IMR-90 (cell line): ENCODE measurements at regions not wholly inside any gene's neighbourhood (a gene's known extent, or its start where the extent isn't known, plus 50 kb on each side); places are given as distances from the start of the nearest gene placed in this dataset.

Experiments
- ATAC-seq: fragments of 200-7000 bp; cut with Tn5 transposase; 2 replicates; pipeline ENCODE4 v1.9.1; 2020; ENCODE audit warnings: low read depth, mild to moderate bottlenecking, moderate library complexity
- BruUV-seq: library from RNA; stranded (reverse); fragments of 400-500 nt; replicated peaks from 2 replicates; lab custom pipeline; 2021; lab: Mats Ljungman, UMichigan
- CTCF ChIA-PET: fragments of 300-600 bp; formaldehyde crosslinking; extraction: SDS; loops from one replicate; lab custom pipeline; 2021; ENCODE audit warnings: antibody characterized with exemption; lab: Yijun Ruan, JAX
- POLR2A ChIA-PET: fragments of 300-600 bp; sonication (Branson Sonifier 250); formaldehyde crosslinking; loops from one replicate; lab custom pipeline; 2022; ENCODE audit warnings: antibody characterized with exemption; ENCODE audit not compliant: unreplicated experiment; lab: Charles Lee
- DNase-seq: peaks from one replicate; pipeline ENCODE4 v3.0.0; 2013
- H2AFZ ChIP-seq: replicated peaks from 2 replicates; pipeline ENCODE3; 2013; ENCODE audit warnings: low read length, mild to moderate bottlenecking; ENCODE audit not compliant: poor library complexity
- H2AK5ac ChIP-seq: 2 replicates; pipeline ENCODE4 v1.6.1; 2013; ENCODE audit warnings: low read depth, low read length, inconsistent platforms
- H2AK9ac ChIP-seq: replicated peaks from 2 replicates; pipeline ENCODE3; 2013; ENCODE audit warnings: mild to moderate bottlenecking, low read depth, low read length, moderate library complexity; ENCODE audit not compliant: poor library complexity
- H2BK120ac ChIP-seq: 2 replicates; pipeline ENCODE4 v1.6.1; 2013; ENCODE audit warnings: low read depth, low read length, inconsistent platforms
- H2BK15ac ChIP-seq: 3 replicates; pipeline ENCODE4 v1.6.1; 2013; ENCODE audit warnings: low read depth, low read length, inconsistent platforms
- H2BK20ac ChIP-seq: 2 replicates; pipeline ENCODE4 v1.6.1; 2013; ENCODE audit warnings: low read depth, mild to moderate bottlenecking, inconsistent platforms, low read length, moderate library complexity
- H2BK5ac ChIP-seq: 2 replicates; pipeline ENCODE4 v1.6.1; 2013; ENCODE audit warnings: mild to moderate bottlenecking, low read depth, low read length, inconsistent platforms; ENCODE audit not compliant: poor library complexity, severe bottlenecking
- H3K14ac ChIP-seq: replicated peaks from 2 replicates; pipeline ENCODE4 v1.6.1; 2013; ENCODE audit warnings: low read depth, low read length, inconsistent platforms
- H3K18ac ChIP-seq: 2 replicates; pipeline ENCODE4 v1.6.1; 2013; ENCODE audit warnings: low read depth, low read length, control low read depth
- H3K23ac ChIP-seq: 2 replicates; pipeline ENCODE4 v1.6.1; 2013; ENCODE audit warnings: low read depth, low read length, inconsistent platforms
- H3K27ac ChIP-seq: 2 replicates; pipeline ENCODE4 v1.5.1; 2013; ENCODE audit warnings: mild to moderate bottlenecking, control low read depth, low read length; ENCODE audit not compliant: insufficient read depth
- H3K27me3 ChIP-seq: 2 replicates; pipeline ENCODE4 v1.6.1; 2013; ENCODE audit warnings: low read length; ENCODE audit not compliant: control insufficient read depth, insufficient read depth
- H3K36me3 ChIP-seq: 2 replicates; pipeline ENCODE4 v1.6.1; 2013; ENCODE audit warnings: low read length, mixed read lengths; ENCODE audit not compliant: control insufficient read depth, insufficient read depth
- H3K4ac ChIP-seq: 2 replicates; pipeline ENCODE4 v1.6.1; 2013; ENCODE audit warnings: low read depth, low read length, inconsistent platforms
- H3K4me1 ChIP-seq: 2 replicates; pipeline ENCODE4 v1.6.1; 2013; ENCODE audit warnings: low read length, mixed read lengths; ENCODE audit not compliant: control insufficient read depth, insufficient read depth
- H3K4me2 ChIP-seq: 2 replicates; pipeline ENCODE4 v1.6.1; 2013; ENCODE audit warnings: low read depth, mild to moderate bottlenecking, control low read depth, low read length, moderate library complexity
- H3K4me3 ChIP-seq: 2 replicates; pipeline ENCODE4 v1.5.1; 2013; ENCODE audit warnings: low read depth, mild to moderate bottlenecking, control low read depth, low read length, moderate library complexity; ENCODE audit not compliant: insufficient read depth
- H3K56ac ChIP-seq: 2 replicates; pipeline ENCODE4 v1.6.1; 2013; ENCODE audit warnings: low read length, inconsistent platforms; ENCODE audit not compliant: insufficient read depth; ENCODE audit errors: extremely low read depth
- H3K79me1 ChIP-seq, 2 experiments: 2 replicates each; pipeline ENCODE4 v1.6.1; 2013; ENCODE audit warnings: low read length in 2 of 2, inconsistent platforms in 1 of 2, low read depth in 1 of 2
- H3K9ac ChIP-seq: 2 replicates; pipeline ENCODE4 v1.6.1; 2013; ENCODE audit warnings: low read depth, low read length, control low read depth
- H3K9me1 ChIP-seq: 2 replicates; pipeline ENCODE4 v1.6.1; 2013; ENCODE audit warnings: low read length, inconsistent platforms; ENCODE audit not compliant: insufficient read depth
- H3K9me3 ChIP-seq: 2 replicates; pipeline ENCODE4 v1.6.1; 2013; ENCODE audit warnings: low read length; ENCODE audit not compliant: control insufficient read depth, insufficient read depth
- H4K20me1 ChIP-seq: 2 replicates; pipeline ENCODE4 v1.6.1; 2013; ENCODE audit warnings: low read length, inconsistent platforms; ENCODE audit not compliant: insufficient read depth
- H4K5ac ChIP-seq: 2 replicates; pipeline ENCODE4 v1.6.1; 2013; ENCODE audit warnings: mild to moderate bottlenecking, low read depth, low read length, control low read depth
- H4K8ac ChIP-seq, 2 experiments: 2 replicates each; pipeline ENCODE4 v1.6.1; 2013; ENCODE audit warnings: low read depth in 2 of 2, low read length in 2 of 2, control low read depth in 1 of 2, inconsistent platforms in 1 of 2
- H4K91ac ChIP-seq: 2 replicates; pipeline ENCODE4 v1.6.1; 2013; ENCODE audit warnings: low read depth, low read length, inconsistent platforms; ENCODE audit not compliant: insufficient read depth
- BHLHE40 ChIP-seq: fragments of 150-350 bp; IDR thresholded peaks from 2 replicates; pipeline ENCODE4 v1.6.1; 2016; ENCODE audit warnings: mild to moderate bottlenecking, low read depth, low read length
- CEBPB ChIP-seq: IDR thresholded peaks from 2 replicates; pipeline ENCODE4 v1.6.1; 2012; ENCODE audit warnings: low read depth, low read length, improper control_type of control experiment
- CHD1 ChIP-seq: IDR thresholded peaks from 2 replicates; pipeline ENCODE4 v1.6.1; 2012; ENCODE audit warnings: low read depth, low read length, improper control_type of control experiment
- FOS ChIP-seq: fragments of 150-350 bp; IDR thresholded peaks from 2 replicates; pipeline ENCODE4 v1.6.1; 2016; ENCODE audit warnings: low read depth, low read length
- MAFK ChIP-seq: IDR thresholded peaks from 2 replicates; pipeline ENCODE4 v1.6.1; 2012; ENCODE audit warnings: low read depth, low read length, improper control_type of control experiment
- MAZ ChIP-seq: IDR thresholded peaks from 2 replicates; pipeline ENCODE4 v1.6.1; 2012; ENCODE audit warnings: low read depth, mild to moderate bottlenecking, low read length, improper control_type of control experiment, moderate library complexity, borderline replicate concordance
- MXI1 ChIP-seq: IDR thresholded peaks from 2 replicates; pipeline ENCODE4 v1.6.1; 2012; ENCODE audit warnings: low read depth, mild to moderate bottlenecking, low read length, moderate library complexity, borderline replicate concordance
- NFE2L2 ChIP-seq: fragments of 150-350 bp; IDR thresholded peaks from 2 replicates; pipeline ENCODE4 v1.6.1; 2016; ENCODE audit warnings: low read depth, mild to moderate bottlenecking, low read length
- POLR2A ChIP-seq: IDR thresholded peaks from 2 replicates; pipeline ENCODE4 v1.6.1; 2012; ENCODE audit warnings: mild to moderate bottlenecking, low read depth, low read length
- RAD21 ChIP-seq: IDR thresholded peaks from 2 replicates; pipeline ENCODE4 v1.6.1; 2012; ENCODE audit warnings: low read length, improper control_type of control experiment
- RCOR1 ChIP-seq: IDR thresholded peaks from 2 replicates; pipeline ENCODE4 v1.6.1; 2012; ENCODE audit warnings: mild to moderate bottlenecking, low read length, improper control_type of control experiment; ENCODE audit not compliant: insufficient replicate concordance
- RFX5 ChIP-seq: IDR thresholded peaks from 2 replicates; pipeline ENCODE4 v1.8.0; 2012; ENCODE audit warnings: low read depth, mild to moderate bottlenecking, low read length, moderate library complexity
- SMC3 ChIP-seq: fragments of 150-350 bp; IDR thresholded peaks from 2 replicates; pipeline ENCODE4 v1.6.1; 2016; ENCODE audit warnings: low read depth, mild to moderate bottlenecking, antibody characterized with exemption, low read length, moderate library complexity
- WGBS, 2 experiments: methylation state at CpG; one replicate each; pipeline versions ENCODE4 v1.1.5 to v1.1.7; 2013; ENCODE audit warnings: missing lambda C conversion rate in 2 of 2; ENCODE audit not compliant: insufficient read length in 1 of 2; ENCODE audit errors: extremely low coverage in 2 of 2; 5-methylcytosine and 5-hydroxymethylcytosine counted together
- dilution Hi-C: fragments of 300-500 bp; cut with HindIII; formaldehyde crosslinking; loops from one replicate; pipeline ENCODE4 v1.14.3; 2018; ENCODE audit warnings: low sequenced_read_pairs; ENCODE audit not compliant: unreplicated experiment
- in situ Hi-C: fragments of 300-500 bp; cut with MboI; formaldehyde crosslinking; loops from 3 replicates; pipeline ENCODE4 v1.14.3; 2019; ENCODE audit warnings: low sequenced_read_pairs, inconsistent platforms, mixed read lengths
- intact Hi-C: fragments of 100-400 bp; cut with micrococcal nuclease; formaldehyde crosslinking; loops from 2 replicates; pipeline ENCODE4 v1.10.0; 2022
- TF ChIP-seq, protein P1 (sequence below): fragments of 150-350 bp; IDR thresholded peaks from 2 replicates; pipeline ENCODE4 v1.6.1; 2016; ENCODE audit warnings: low read depth, mild to moderate bottlenecking, low read length, moderate library complexity, borderline replicate concordance
- TF ChIP-seq, protein P2 (sequence below): fragments of 150-350 bp; IDR thresholded peaks from 2 replicates; pipeline ENCODE4 v1.6.1; 2017; ENCODE audit warnings: mild to moderate bottlenecking, antibody characterized with exemption, low read length, low read depth
- TF ChIP-seq, protein P3 (sequence below): conservative IDR thresholded peaks from 2 replicates; pipeline ENCODE4 v1.5.1; 2012; ENCODE audit warnings: mild to moderate bottlenecking, low read depth, low read length, improper control_type of control experiment

DNA sequence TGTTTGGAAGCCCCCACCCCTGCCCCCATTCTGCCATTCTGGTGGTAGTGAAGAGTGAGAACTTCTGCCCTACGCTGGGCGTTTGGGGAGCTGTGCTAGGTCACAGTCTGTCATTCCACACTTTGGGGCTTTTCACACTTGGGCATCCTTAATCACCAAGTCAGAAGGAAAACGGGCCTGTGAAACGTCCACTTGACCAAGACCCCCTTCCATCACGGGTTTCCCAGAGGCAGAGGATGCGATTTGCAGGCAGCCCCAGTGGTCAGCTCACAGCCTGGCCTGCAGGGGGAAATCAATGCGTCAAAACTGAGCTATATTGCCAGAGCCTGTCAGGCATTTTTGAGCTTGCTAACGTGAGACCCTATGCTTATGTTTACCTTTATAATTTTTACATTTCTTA lies 663.3 kb upstream of the MGMT start:
- ATAC-seq: no peak
- Histone ChIP-seq H3K4ac (no peak overlapping the region), H4K91ac (no peak overlapping the region), H3K27me3 (no peaks in the 10 kb centered on the region), H2AK9ac (no peak overlapping the region), H2AFZ (no peak overlapping the region), H3K4me1 (no peaks in the 10 kb centered on the region), H3K18ac (no peak overlapping the region), H3K9ac (no peak overlapping the region), H2BK120ac (no peak overlapping the region), H2AK5ac (no peak overlapping the region), H4K20me1 (no peaks in the 10 kb centered on the region), H3K23ac (no peak overlapping the region), H3K56ac (no peak overlapping the region), H3K9me1 (no peaks in the 10 kb centered on the region), H3K27ac (no peak overlapping the region), H3K14ac (no peak overlapping the region), H2BK15ac (no peak overlapping the region), H4K5ac (no peak overlapping the region), H3K79me1 (no peaks in the 10 kb centered on the region), H2BK20ac (no peak overlapping the region), H4K8ac (no peak overlapping the region), H2BK5ac (no peak overlapping the region), H3K36me3 (no peaks in the 10 kb centered on the region), H3K4me2 (no peak overlapping the region), H3K4me3 (no peak overlapping the region), H3K9me3 (peaks cover 43% of the 10 kb centered on the region)
- DNase-seq: no peak
- ChIA-PET CTCF (no interaction called here), POLR2A (no interaction called here)
- in situ Hi-C loops: no loop called here
- intact Hi-C loops: no loop called here
- dilution Hi-C loops: no loop called here
- BruUV-seq: no TSS peak
- 0% methylated on average over 1 of the region's 8 CpGs; no CpG with 5 or more reads in 1 of the 2 experiments for WGBS, 2 experiments
- TF ChIP-seq CHD1 (no peak), FOS (no peak), BHLHE40 (no peak), POLR2A (no peak), RCOR1 (no peak), MXI1 (no peak), NFE2L2 (no peak), MAFK (no peak), SMC3 (no peak), MAZ (no peak), RAD21 (no peak), CEBPB (no peak), RFX5 (no peak)
- TF ChIP-seq, protein P1, sequence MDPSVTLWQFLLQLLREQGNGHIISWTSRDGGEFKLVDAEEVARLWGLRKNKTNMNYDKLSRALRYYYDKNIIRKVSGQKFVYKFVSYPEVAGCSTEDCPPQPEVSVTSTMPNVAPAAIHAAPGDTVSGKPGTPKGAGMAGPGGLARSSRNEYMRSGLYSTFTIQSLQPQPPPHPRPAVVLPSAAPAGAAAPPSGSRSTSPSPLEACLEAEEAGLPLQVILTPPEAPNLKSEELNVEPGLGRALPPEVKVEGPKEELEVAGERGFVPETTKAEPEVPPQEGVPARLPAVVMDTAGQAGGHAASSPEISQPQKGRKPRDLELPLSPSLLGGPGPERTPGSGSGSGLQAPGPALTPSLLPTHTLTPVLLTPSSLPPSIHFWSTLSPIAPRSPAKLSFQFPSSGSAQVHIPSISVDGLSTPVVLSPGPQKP: no peak
- TF ChIP-seq, protein P2, sequence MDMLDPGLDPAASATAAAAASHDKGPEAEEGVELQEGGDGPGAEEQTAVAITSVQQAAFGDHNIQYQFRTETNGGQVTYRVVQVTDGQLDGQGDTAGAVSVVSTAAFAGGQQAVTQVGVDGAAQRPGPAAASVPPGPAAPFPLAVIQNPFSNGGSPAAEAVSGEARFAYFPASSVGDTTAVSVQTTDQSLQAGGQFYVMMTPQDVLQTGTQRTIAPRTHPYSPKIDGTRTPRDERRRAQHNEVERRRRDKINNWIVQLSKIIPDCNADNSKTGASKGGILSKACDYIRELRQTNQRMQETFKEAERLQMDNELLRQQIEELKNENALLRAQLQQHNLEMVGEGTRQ: no peak
- TF ChIP-seq, protein P3, sequence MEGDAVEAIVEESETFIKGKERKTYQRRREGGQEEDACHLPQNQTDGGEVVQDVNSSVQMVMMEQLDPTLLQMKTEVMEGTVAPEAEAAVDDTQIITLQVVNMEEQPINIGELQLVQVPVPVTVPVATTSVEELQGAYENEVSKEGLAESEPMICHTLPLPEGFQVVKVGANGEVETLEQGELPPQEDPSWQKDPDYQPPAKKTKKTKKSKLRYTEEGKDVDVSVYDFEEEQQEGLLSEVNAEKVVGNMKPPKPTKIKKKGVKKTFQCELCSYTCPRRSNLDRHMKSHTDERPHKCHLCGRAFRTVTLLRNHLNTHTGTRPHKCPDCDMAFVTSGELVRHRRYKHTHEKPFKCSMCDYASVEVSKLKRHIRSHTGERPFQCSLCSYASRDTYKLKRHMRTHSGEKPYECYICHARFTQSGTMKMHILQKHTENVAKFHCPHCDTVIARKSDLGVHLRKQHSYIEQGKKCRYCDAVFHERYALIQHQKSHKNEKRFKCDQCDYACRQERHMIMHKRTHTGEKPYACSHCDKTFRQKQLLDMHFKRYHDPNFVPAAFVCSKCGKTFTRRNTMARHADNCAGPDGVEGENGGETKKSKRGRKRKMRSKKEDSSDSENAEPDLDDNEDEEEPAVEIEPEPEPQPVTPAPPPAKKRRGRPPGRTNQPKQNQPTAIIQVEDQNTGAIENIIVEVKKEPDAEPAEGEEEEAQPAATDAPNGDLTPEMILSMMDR: no peak
